Cardiac fibroblast (primary cell): ENCODE measurements at regions not wholly inside any gene's neighbourhood (a gene's known extent, or its start where the extent isn't known, plus 50 kb on each side); places are given as distances from the start of the nearest gene placed in this dataset.

Experiments used
- DNase-seq, 2 donors: peaks; one replicate each; pipeline versions ENCODE4 v3.0.0 to v3.0.0-alpha.2; 2010; ENCODE audit warnings: low read depth in 2 of 2
- H3K4me3 ChIP-seq, 2 donors: replicated peaks in 1 of 2; 1 replicate in 1 of 2; 2 replicates in 1 of 2; pipeline ENCODE4 v1.5.1; 2011; ENCODE audit warnings: low read depth in 2 of 2, low read length in 2 of 2, mild to moderate bottlenecking in 2 of 2, moderate library complexity in 1 of 2
- TF ChIP-seq, protein P1 (sequence below): IDR thresholded peaks from one replicate; pipeline ENCODE4 v1.5.1; 2011; ENCODE audit warnings: low read depth, mild to moderate bottlenecking, low read length, inconsistent platforms

DNA sequence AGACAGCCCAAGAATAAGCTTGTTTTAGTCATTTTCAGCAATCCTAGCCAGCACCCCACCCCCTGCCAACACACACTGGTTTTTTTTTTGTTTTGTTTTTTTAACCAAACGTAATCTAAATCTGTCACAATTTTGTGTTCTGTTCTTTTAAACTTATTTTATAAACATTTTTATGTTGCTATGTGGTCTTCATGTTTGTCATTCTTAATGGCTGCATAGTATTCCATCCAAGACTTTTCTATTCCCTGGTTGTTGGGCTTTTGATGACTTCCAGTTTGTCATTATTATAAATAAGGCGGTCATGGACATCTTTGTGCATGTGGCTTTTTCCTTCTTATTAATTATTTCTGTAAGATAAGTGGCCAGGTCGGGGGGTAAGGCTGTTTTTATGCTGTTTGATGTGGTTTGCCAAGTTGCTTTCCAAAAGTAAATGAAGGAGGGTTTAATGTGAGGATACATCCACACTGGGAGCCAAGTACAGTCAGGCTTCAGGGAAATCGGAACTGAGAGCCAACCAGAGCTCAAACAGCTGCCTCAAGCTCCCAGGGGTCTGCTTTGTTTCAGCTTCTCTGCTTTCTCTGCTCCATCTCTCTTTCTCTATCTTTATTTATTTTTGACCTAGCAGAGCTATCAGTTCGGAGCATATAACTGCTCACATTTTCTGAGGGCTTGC is 125.8 kb downstream of the VEGFA start:
- no peak for DNase-seq
- TF ChIP-seq, protein P1, sequence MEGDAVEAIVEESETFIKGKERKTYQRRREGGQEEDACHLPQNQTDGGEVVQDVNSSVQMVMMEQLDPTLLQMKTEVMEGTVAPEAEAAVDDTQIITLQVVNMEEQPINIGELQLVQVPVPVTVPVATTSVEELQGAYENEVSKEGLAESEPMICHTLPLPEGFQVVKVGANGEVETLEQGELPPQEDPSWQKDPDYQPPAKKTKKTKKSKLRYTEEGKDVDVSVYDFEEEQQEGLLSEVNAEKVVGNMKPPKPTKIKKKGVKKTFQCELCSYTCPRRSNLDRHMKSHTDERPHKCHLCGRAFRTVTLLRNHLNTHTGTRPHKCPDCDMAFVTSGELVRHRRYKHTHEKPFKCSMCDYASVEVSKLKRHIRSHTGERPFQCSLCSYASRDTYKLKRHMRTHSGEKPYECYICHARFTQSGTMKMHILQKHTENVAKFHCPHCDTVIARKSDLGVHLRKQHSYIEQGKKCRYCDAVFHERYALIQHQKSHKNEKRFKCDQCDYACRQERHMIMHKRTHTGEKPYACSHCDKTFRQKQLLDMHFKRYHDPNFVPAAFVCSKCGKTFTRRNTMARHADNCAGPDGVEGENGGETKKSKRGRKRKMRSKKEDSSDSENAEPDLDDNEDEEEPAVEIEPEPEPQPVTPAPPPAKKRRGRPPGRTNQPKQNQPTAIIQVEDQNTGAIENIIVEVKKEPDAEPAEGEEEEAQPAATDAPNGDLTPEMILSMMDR: no peak
- H3K4me3 ChIP-seq: no peak overlapping the region

DNA sequence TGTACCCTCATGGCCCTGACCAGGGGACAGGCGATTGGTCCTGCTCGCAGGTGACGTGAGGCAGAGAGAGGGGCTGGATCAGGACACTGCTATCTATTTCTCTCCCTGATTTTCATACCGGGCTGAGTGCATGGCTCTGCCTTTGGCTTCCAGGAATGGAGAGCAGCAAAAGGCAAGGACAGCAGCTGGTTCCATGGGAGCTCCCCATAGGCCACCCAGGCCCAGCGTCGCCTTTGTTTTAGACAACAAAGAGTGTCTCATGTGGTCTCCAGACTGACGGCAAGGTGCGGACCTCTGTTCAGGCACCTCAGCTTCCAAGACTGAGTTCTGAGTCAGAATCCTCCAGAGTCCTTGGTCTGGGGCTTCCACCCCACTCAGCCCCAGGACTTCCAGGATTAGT is 123.1 kb downstream of the VEGFA start:
- TF ChIP-seq, protein P1: no peak
- H3K4me3 ChIP-seq: no peak overlapping the region
- DNase-seq: no peak

DNA sequence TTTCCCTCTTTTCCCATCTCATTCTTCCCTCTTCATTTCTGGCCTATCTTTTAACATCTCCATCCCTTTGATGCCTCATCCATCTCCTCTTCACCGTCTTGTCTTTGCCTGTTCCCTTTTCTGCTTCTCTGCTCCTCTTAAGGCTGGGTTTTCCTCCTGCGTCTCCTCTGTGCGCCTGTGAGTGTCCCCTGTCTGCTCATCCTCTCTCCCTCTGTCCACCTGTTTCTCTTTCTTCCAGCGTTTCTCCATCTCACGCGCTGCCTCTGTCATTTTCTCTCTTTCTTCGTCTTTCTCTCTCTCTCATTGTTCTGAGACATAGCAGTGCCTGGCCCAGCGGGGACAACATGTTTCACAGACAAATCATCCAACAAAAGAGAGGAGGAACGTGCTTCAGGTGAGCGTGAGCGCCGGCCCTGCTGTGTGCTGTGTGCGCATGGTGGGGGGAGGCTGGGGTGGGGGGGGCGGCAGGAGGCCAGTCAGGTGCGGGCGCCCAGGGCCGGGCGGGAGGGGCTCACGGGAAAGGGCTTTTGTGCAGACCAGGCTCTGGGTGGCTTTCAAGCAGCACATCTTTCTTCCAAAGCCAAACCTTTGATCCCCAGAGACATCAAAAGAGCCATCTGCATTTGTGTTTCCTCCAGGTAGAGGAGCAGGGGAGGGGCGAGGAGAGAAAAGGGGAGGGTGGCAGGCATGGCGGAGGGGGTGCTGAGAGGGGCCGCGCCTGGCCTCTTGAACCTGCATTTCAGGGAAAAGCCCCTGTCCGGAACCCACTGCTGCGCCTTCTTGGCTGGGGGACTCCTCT is 121.3 kb downstream of the VEGFA start:
- H3K4me3 ChIP-seq: no peak overlapping the region
- TF ChIP-seq, protein P1: no peak
- no peak for DNase-seq

DNA sequence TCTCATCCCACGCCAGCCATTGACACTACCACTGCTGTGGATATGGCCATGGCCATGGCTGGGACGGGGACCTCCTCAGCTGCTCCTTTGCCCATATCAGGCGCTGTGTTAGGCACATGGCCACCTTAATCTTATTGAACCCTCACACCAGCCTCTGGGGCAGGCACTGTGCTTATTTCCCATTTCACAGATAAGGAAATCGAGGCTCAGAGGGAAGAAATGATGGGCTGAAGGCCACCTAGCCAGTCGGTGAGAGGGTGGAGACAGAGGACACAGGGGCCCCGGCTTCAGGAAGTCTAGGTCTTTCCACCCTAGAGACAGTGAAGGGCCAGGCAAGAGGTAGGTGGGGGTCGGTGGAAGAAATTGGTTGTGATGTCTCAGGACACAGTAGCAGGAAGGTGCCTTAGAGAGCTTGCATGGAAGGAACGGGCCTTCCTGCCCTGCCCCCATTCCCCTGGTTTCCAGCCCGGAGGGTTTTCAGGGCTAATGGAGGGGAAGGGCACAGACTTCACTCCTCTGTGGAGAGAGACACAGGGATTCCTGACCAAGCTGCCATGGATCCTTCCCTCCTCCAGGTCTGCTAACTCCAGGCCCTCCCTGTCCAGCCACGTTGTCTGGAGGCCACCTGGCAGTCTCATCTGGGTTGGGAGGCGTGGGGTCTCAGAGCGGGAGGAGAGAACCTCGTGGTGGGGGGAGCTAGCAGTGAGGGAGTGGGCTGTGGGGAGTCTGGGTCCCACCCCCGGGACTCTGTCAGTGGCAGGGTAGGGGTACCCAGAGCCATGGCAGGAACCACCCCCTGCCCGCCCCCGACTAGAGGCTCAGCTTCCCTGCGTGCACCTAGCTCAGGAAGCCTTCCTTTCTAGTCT is 120.4 kb downstream of the VEGFA start:
- no peak overlapping the region for H3K4me3 ChIP-seq
- TF ChIP-seq, protein P1: no peak
- DNase-seq: no peak

DNA sequence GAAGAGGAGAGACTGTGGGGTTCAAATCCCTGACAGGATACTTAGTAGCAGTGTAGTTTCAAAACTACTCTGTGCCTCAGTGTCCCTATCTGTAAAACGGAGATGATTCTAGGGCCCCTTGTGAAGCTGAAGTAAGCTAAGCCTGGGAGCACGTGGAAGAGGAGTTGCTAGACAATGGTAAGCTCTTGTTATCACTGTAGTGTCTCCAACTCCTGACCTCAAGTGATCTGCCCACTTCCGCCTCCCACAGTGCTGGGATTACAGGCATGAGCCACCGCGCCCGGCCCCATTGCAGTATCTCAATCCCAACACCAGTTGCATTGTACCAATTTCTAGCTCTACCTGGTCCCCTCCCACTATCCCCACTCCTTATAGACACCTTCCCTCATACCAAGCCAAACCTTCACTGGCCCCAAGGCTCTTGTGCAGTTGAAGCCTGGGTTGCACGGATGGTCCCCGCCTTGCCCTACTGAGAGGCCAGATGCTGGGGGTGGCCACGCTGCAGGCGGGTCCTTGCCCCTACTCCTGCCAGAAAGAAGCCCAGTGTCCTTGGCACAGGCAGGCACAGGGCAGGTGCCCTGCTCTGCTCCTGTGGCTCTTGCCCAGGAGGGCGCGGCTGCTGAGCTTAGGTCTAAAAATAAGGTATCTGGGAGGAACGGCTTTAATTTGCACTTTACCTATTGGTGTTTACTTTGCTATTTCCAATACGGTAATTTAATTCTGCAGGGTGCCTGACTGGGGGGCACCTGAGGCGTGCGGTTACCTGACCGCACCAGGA is 118.1 kb downstream of the VEGFA start:
- TF ChIP-seq, protein P1: no peak
- no peak overlapping the region for H3K4me3 ChIP-seq

GRCh38 chr6:43887340-43887858 is 117.4 kb downstream of the VEGFA start:
- TF ChIP-seq, protein P1: no peak
- no peak overlapping the region for H3K4me3 ChIP-seq
- DNase-seq: no peak

More for the DNA sequence above, 118.1 kb downstream of the VEGFA start:
- DNase-seq: no peak
